ENCODE measurements at regions not wholly inside any gene's neighbourhood (a gene's known extent, or its start where the extent isn't known, plus 50 kb on each side); places are given as distances from the start of the nearest gene placed in this dataset.

DNA sequence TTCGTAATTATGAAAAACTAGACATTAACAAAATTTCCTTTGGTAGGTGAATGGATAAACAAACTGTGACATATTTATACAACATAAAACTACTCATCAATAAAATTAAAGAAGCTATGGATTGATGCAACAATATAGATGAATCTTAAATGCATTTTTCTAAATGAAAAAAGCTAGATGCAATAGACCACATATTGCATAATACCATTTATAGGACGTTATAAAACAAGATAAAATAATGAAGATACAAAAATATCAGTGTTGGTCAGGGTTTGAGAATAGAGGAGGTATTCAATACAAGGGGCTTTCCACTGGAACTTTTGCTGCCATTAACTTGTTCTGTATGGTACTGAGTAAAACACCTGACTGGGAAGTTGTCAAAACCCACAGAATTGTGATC, 314.4 kb downstream of the GRB14 start:
- Mint-ChIP-seq H3K9me3 (peaks cover 44% of the 10 kb centered on the region), H3K4me3 (no peak overlapping the region), H3K27me3 (ENCODE audit: insufficient read depth) (no peaks in the 10 kb centered on the region; the same call in 1 of the 2 replicates), H3K36me3 (ENCODE audit: low read depth) (no peaks in the 10 kb centered on the region), H3K4me1 (ENCODE audit: low read depth) (no peaks in the 10 kb centered on the region), H3K27ac (no peak overlapping the region)
- TF ChIP-seq, protein P1, sequence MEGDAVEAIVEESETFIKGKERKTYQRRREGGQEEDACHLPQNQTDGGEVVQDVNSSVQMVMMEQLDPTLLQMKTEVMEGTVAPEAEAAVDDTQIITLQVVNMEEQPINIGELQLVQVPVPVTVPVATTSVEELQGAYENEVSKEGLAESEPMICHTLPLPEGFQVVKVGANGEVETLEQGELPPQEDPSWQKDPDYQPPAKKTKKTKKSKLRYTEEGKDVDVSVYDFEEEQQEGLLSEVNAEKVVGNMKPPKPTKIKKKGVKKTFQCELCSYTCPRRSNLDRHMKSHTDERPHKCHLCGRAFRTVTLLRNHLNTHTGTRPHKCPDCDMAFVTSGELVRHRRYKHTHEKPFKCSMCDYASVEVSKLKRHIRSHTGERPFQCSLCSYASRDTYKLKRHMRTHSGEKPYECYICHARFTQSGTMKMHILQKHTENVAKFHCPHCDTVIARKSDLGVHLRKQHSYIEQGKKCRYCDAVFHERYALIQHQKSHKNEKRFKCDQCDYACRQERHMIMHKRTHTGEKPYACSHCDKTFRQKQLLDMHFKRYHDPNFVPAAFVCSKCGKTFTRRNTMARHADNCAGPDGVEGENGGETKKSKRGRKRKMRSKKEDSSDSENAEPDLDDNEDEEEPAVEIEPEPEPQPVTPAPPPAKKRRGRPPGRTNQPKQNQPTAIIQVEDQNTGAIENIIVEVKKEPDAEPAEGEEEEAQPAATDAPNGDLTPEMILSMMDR (IDR thresholded peaks at IDR 0.05), result no peak
- DNase-seq, result no peak

DNA sequence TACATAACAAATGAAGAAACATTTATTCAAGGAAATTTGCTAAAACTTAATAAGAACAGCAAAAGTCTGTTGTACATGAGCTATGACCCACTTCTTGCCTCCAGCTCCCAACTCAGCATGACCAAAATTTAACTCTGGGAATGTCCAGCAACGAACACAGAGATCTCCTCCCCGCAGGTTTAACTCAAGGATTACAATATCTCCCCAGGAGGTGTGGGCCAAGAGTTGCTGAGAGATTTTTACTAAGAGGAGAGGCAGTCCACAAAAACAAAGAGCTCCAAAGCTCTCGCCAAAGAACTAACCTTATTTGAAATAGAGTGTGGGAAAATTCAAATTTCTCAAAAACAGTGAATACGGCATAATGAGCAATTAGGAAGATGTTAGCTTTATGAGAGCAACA, 318.5 kb downstream of the GRB14 start:
- H3K4me3 Mint-ChIP-seq, result no peak overlapping the region
- TF ChIP-seq, protein P1 (IDR thresholded peaks at IDR 0.05), result no peak
- H3K4me1 Mint-ChIP-seq (ENCODE audit: low read depth), result no peaks in the 10 kb centered on the region

DNA sequence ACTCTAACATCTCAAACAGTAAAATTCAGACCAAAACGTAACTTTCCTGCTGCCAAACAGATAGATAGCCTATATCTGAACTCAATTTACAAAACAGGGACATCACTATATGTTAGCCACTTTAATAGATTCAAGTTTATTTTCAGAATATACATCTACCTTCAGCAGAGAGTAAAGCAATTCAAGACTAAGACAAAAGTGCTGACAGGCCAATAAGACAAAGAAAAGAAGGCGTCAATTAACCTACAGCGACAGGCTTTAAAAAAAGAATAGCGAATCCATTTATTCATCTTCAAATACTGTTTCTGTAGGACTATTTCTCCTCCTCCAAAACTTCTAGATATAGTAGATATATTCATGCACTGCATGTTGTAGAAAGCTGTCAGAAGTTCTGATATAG, 333.0 kb downstream of the GRB14 start:
- H3K36me3 Mint-ChIP-seq (ENCODE audit: low read depth), result no peaks in the 10 kb centered on the region
- H3K27me3 Mint-ChIP-seq (ENCODE audit: insufficient read depth), result no peaks in the 10 kb centered on the region
- TF ChIP-seq, protein P1 (IDR thresholded peaks at IDR 0.05), result no peak
- H3K4me1 Mint-ChIP-seq (ENCODE audit: low read depth), result no peaks in the 10 kb centered on the region
- H3K27ac Mint-ChIP-seq, result no peak overlapping the region
- no peak overlapping the region for H3K4me3 Mint-ChIP-seq
- DNase-seq, result no peak
- peaks cover 45% of the 10 kb centered on the region for H3K9me3 Mint-ChIP-seq

More for the DNA sequence above, 318.5 kb downstream of the GRB14 start:
- H3K9me3 Mint-ChIP-seq, result peaks cover 55% of the 10 kb centered on the region
- H3K27me3 Mint-ChIP-seq (ENCODE audit: insufficient read depth), result no peaks in the 10 kb centered on the region; the same call in 1 of the 2 replicates
- H3K36me3 Mint-ChIP-seq (ENCODE audit: low read depth), result peaks cover 4% of the 10 kb centered on the region; the same call in 1 of the 2 replicates
- no peak for DNase-seq
- H3K27ac Mint-ChIP-seq, result no peak overlapping the region

DNA sequence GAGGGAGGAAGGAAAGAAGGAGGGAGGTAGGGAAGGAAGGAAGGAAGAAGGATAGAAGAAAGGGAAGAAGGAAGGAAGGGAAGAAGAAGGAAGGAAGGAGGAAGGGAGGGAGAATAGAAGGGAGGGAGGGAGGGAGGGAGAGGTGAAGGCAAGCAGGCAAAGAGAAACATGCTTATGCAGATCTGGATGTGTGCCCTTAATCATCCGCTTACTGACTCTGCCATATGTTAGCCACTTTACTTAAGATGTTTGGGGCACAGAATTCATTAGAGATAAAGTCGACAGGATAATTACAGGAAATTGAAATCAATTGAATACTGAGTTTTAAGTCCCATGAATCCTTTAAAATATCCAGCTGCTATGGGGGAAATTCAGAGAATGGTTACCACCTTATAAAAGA, 334.2 kb downstream of the GRB14 start:
- Mint-ChIP-seq H3K27me3 (ENCODE audit: insufficient read depth) (no peaks in the 10 kb centered on the region), H3K4me1 (ENCODE audit: low read depth) (no peaks in the 10 kb centered on the region), H3K36me3 (ENCODE audit: low read depth) (no peaks in the 10 kb centered on the region), H3K9me3 (peaks cover 38% of the 10 kb centered on the region), H3K27ac (no peak overlapping the region), H3K4me3 (no peak overlapping the region)
- TF ChIP-seq, protein P1 (IDR thresholded peaks at IDR 0.05), result no peak
- DNase-seq, result no peak

DNA sequence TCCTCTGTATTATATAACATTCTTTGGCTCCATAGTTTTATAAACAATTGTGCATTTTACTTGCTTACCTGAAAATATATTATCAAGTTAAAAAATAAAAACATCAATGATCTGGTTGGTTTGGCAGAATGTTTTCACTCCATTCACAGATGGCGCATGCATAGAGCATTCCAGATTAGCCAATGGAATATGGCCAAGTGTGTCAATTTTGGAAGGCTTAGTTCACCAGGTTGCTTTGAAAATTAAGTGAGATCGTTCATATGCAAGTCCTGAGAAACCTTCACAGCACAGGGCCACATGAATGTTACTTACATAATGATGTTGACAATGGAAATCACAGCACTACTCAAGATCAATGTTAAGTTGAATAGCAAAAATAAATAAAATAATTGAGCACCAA, 335.7 kb downstream of the GRB14 start:
- H3K27me3 Mint-ChIP-seq (ENCODE audit: insufficient read depth), result no peaks in the 10 kb centered on the region
- no peaks in the 10 kb centered on the region for H3K36me3 Mint-ChIP-seq (ENCODE audit: low read depth)
- H3K4me1 Mint-ChIP-seq (ENCODE audit: low read depth), result no peaks in the 10 kb centered on the region
- peaks cover 32% of the 10 kb centered on the region for H3K9me3 Mint-ChIP-seq
- H3K27ac Mint-ChIP-seq, result no peak overlapping the region
- no peak overlapping the region for H3K4me3 Mint-ChIP-seq
- TF ChIP-seq, protein P1 (IDR thresholded peaks at IDR 0.05), result no peak
- DNase-seq, result no peak

DNA sequence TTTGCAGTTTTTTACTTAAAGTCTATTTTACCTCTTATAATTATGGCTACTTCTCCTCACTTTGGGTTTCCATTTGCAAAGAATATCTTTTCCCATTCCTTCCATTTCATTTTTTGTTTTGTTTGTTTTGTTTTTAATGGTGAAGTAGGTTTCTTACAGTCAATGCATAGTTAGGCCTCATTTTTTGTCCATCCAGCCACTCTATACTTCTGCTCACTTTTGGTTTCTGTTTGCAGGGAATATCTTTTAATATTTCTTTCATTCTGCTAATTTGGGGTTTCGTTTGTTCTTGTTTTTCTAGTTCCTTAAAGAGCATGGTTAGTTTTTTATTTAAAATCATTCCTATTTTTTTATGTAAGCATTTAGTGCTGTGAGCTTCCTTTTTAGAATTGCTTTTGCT, 339.4 kb downstream of the GRB14 start:
- no peak overlapping the region for H3K27ac Mint-ChIP-seq
- no peak for DNase-seq
- H3K9me3 Mint-ChIP-seq, result peaks cover 23% of the 10 kb centered on the region
- TF ChIP-seq, protein P1 (IDR thresholded peaks at IDR 0.05), result no peak
- H3K4me1 Mint-ChIP-seq (ENCODE audit: low read depth), result no peaks in the 10 kb centered on the region
- H3K4me3 Mint-ChIP-seq, result no peak overlapping the region
- H3K27me3 Mint-ChIP-seq (ENCODE audit: insufficient read depth), result no peaks in the 10 kb centered on the region
- H3K36me3 Mint-ChIP-seq (ENCODE audit: low read depth), result no peaks in the 10 kb centered on the region
